ENCODE measurements at regions not wholly inside any gene's neighbourhood (a gene's known extent, or its start where the extent isn't known, plus 50 kb on each side); places are given as distances from the start of the nearest gene placed in this dataset.

GRCh38 chr16:7177875-7178274 is 154.8 kb upstream of the RBFOX1 start:
- H3K27ac ChIP-seq: no peak overlapping the region
- no peak overlapping the region for H3K4me3 ChIP-seq
- DNase-seq (ENCODE audit: low read depth, low spot score): no peak
- H3K36me3 ChIP-seq (ENCODE audit: insufficient read depth, low read length): no peaks in the 10 kb centered on the region
- H3K9me3 ChIP-seq (ENCODE audit: low read depth, low read length): no peaks in the 10 kb centered on the region
- H3K9ac ChIP-seq (ENCODE audit: insufficient read length): no peak overlapping the region
- TF ChIP-seq EZH2 (IDR thresholded peaks at IDR 0.05) (no peak), POLR2AphosphoS5 (IDR thresholded peaks at IDR 0.05; ENCODE audit: borderline replicate concordance, low read depth, low read length) (no peak), FOXP2 (optimal IDR thresholded peaks at IDR 0.05; ENCODE audit: control extremely low read depth, extremely low read length, insufficient read depth) (no peak)

- Histone ChIP-seq H3K36me3 (ENCODE audit: insufficient read depth, low read length) (no peaks in the 10 kb centered on the region), H3K9ac (ENCODE audit: insufficient read length) (no peak overlapping the region), H3K4me3 (no peak overlapping the region), H3K9me3 (ENCODE audit: low read depth, low read length) (no peaks in the 10 kb centered on the region), H3K27ac (no peak overlapping the region)
- no peak for TF ChIP-seq EZH2 (IDR thresholded peaks at IDR 0.05)
- no peak for TF ChIP-seq FOXP2 (optimal IDR thresholded peaks at IDR 0.05; ENCODE audit: control extremely low read depth, extremely low read length, insufficient read depth)
- TF ChIP-seq POLR2AphosphoS5 (IDR thresholded peaks at IDR 0.05; ENCODE audit: borderline replicate concordance, low read depth, low read length): no peak
- DNase-seq (ENCODE audit: low read depth, low spot score): no peak
Measured at GRCh38 chr16:7171151-7171550, 161.5 kb upstream of the RBFOX1 start.

- DNase-seq (ENCODE audit: low read depth, low spot score): no peak
- no peaks in the 10 kb centered on the region for H3K36me3 ChIP-seq (ENCODE audit: insufficient read depth, low read length)
- TF ChIP-seq FOXP2 (optimal IDR thresholded peaks at IDR 0.05; ENCODE audit: control extremely low read depth, extremely low read length, insufficient read depth) (no peak), POLR2AphosphoS5 (IDR thresholded peaks at IDR 0.05; ENCODE audit: borderline replicate concordance, low read depth, low read length) (no peak), EZH2 (IDR thresholded peaks at IDR 0.05) (no peak)
- H3K9ac ChIP-seq (ENCODE audit: insufficient read length): no peak overlapping the region
- no peak overlapping the region for H3K27ac ChIP-seq
- H3K4me3 ChIP-seq: no peak overlapping the region
- no peaks in the 10 kb centered on the region for H3K9me3 ChIP-seq (ENCODE audit: low read depth, low read length)
Measured at GRCh38 chr16:7167626-7168025, 165.0 kb upstream of the RBFOX1 start.

GRCh38 chr16:7161891-7162290 is 170.8 kb upstream of the RBFOX1 start:
- TF ChIP-seq EZH2 (IDR thresholded peaks at IDR 0.05) (no peak), FOXP2 (optimal IDR thresholded peaks at IDR 0.05; ENCODE audit: control extremely low read depth, extremely low read length, insufficient read depth) (no peak), POLR2AphosphoS5 (IDR thresholded peaks at IDR 0.05; ENCODE audit: borderline replicate concordance, low read depth, low read length) (no peak)
- Histone ChIP-seq H3K9me3 (ENCODE audit: low read depth, low read length) (no peaks in the 10 kb centered on the region), H3K9ac (ENCODE audit: insufficient read length) (no peak overlapping the region), H3K4me3 (no peak overlapping the region), H3K36me3 (ENCODE audit: insufficient read depth, low read length) (no peaks in the 10 kb centered on the region), H3K27ac (no peak overlapping the region)
- no peak for DNase-seq (ENCODE audit: low read depth, low spot score)

- Histone ChIP-seq H3K27ac (no peak overlapping the region), H3K36me3 (ENCODE audit: insufficient read depth, low read length) (no peaks in the 10 kb centered on the region)
Measured at GRCh38 chr16:7160093-7160492, 172.6 kb upstream of the RBFOX1 start.

GRCh38 chr16:7158481-7158880 is 174.2 kb upstream of the RBFOX1 start:
- no peak overlapping the region for H3K4me3 ChIP-seq
- H3K9ac ChIP-seq (ENCODE audit: insufficient read length): no peak overlapping the region
- H3K27ac ChIP-seq: no peak overlapping the region
- TF ChIP-seq FOXP2 (optimal IDR thresholded peaks at IDR 0.05; ENCODE audit: control extremely low read depth, extremely low read length, insufficient read depth) (no peak), EZH2 (IDR thresholded peaks at IDR 0.05) (no peak), POLR2AphosphoS5 (IDR thresholded peaks at IDR 0.05; ENCODE audit: borderline replicate concordance, low read depth, low read length) (no peak)
- H3K36me3 ChIP-seq (ENCODE audit: insufficient read depth, low read length): no peaks in the 10 kb centered on the region
- no peaks in the 10 kb centered on the region for H3K9me3 ChIP-seq (ENCODE audit: low read depth, low read length)
- no peak for DNase-seq (ENCODE audit: low read depth, low spot score)

More at GRCh38 chr16:7160093-7160492, 172.6 kb upstream of the RBFOX1 start:
- TF ChIP-seq POLR2AphosphoS5 (IDR thresholded peaks at IDR 0.05; ENCODE audit: borderline replicate concordance, low read depth, low read length) (no peak), EZH2 (IDR thresholded peaks at IDR 0.05) (no peak), FOXP2 (optimal IDR thresholded peaks at IDR 0.05; ENCODE audit: control extremely low read depth, extremely low read length, insufficient read depth) (no peak)
- Histone ChIP-seq H3K4me3 (no peak overlapping the region), H3K9ac (ENCODE audit: insufficient read length) (no peak overlapping the region), H3K9me3 (ENCODE audit: low read depth, low read length) (no peaks in the 10 kb centered on the region)
- no peak for DNase-seq (ENCODE audit: low read depth, low spot score)

- DNase-seq (ENCODE audit: low read depth, low spot score): no peak
- Histone ChIP-seq H3K4me3 (no peak overlapping the region), H3K9me3 (ENCODE audit: low read depth, low read length) (no peaks in the 10 kb centered on the region)
Measured at GRCh38 chr16:7150230-7150629, 182.4 kb upstream of the RBFOX1 start.

GRCh38 chr16:7148606-7149005 is 184.0 kb upstream of the RBFOX1 start:
- no peak overlapping the region for H3K9ac ChIP-seq (ENCODE audit: insufficient read length)
- DNase-seq (ENCODE audit: low read depth, low spot score): no peak
- no peak for TF ChIP-seq POLR2AphosphoS5 (IDR thresholded peaks at IDR 0.05; ENCODE audit: borderline replicate concordance, low read depth, low read length)
- no peak for TF ChIP-seq FOXP2 (optimal IDR thresholded peaks at IDR 0.05; ENCODE audit: control extremely low read depth, extremely low read length, insufficient read depth)
- TF ChIP-seq EZH2 (IDR thresholded peaks at IDR 0.05): no peak
- no peaks in the 10 kb centered on the region for H3K9me3 ChIP-seq (ENCODE audit: low read depth, low read length)
- H3K4me3 ChIP-seq: no peak overlapping the region
- H3K27ac ChIP-seq: no peak overlapping the region
- no peaks in the 10 kb centered on the region for H3K36me3 ChIP-seq (ENCODE audit: insufficient read depth, low read length)

More at GRCh38 chr16:7150230-7150629, 182.4 kb upstream of the RBFOX1 start:
- Histone ChIP-seq H3K9ac (ENCODE audit: insufficient read length) (no peak overlapping the region), H3K36me3 (ENCODE audit: insufficient read depth, low read length) (no peaks in the 10 kb centered on the region), H3K27ac (no peak overlapping the region)
- TF ChIP-seq FOXP2 (optimal IDR thresholded peaks at IDR 0.05; ENCODE audit: control extremely low read depth, extremely low read length, insufficient read depth) (no peak), POLR2AphosphoS5 (IDR thresholded peaks at IDR 0.05; ENCODE audit: borderline replicate concordance, low read depth, low read length) (no peak), EZH2 (IDR thresholded peaks at IDR 0.05) (no peak)

- DNase-seq (ENCODE audit: low read depth, low spot score): no peak
- TF ChIP-seq EZH2 (IDR thresholded peaks at IDR 0.05) (no peak), POLR2AphosphoS5 (IDR thresholded peaks at IDR 0.05; ENCODE audit: borderline replicate concordance, low read depth, low read length) (no peak), FOXP2 (optimal IDR thresholded peaks at IDR 0.05; ENCODE audit: control extremely low read depth, extremely low read length, insufficient read depth) (no peak)
- H3K4me3 ChIP-seq: no peak overlapping the region
- H3K27ac ChIP-seq: no peak overlapping the region
- no peak overlapping the region for H3K9ac ChIP-seq (ENCODE audit: insufficient read length)
- H3K36me3 ChIP-seq (ENCODE audit: insufficient read depth, low read length): no peaks in the 10 kb centered on the region
- no peaks in the 10 kb centered on the region for H3K9me3 ChIP-seq (ENCODE audit: low read depth, low read length)
Measured at GRCh38 chr16:7140899-7141298, 191.7 kb upstream of the RBFOX1 start.

All from SK-N-MC (cell line).